Trophoblast cell (in vitro differentiated cells and primary cell): ENCODE measurements at regions not wholly inside any gene's neighbourhood (a gene's known extent, or its start where the extent isn't known, plus 50 kb on each side); places are given as distances from the start of the nearest gene placed in this dataset.

Experiments
- DNase-seq, 2 donors: peaks; one replicate each; pipeline ENCODE4 v3.0.0-alpha.2; 2016
- H2AFZ ChIP-seq: 2 replicates; pipeline ENCODE4 v1.6.1; 2013; ENCODE audit warnings: low read length, moderate library complexity, mild to moderate bottlenecking; ENCODE audit not compliant: insufficient read depth, poor library complexity
- H2AK5ac ChIP-seq: 2 replicates; pipeline ENCODE4 v1.6.1; 2013; ENCODE audit warnings: mild to moderate bottlenecking, low read length
- H2BK120ac ChIP-seq: 2 replicates; pipeline ENCODE4 v1.6.1; 2013; ENCODE audit warnings: low read length, mild to moderate bottlenecking, moderate library complexity; ENCODE audit not compliant: insufficient read depth, poor library complexity
- H2BK12ac ChIP-seq: 2 replicates; pipeline ENCODE4 v1.6.1; 2013; ENCODE audit warnings: mild to moderate bottlenecking, low read length, moderate library complexity
- H2BK5ac ChIP-seq: 2 replicates; pipeline ENCODE4 v1.6.1; 2013; ENCODE audit warnings: low read length, low read depth, moderate library complexity, mild to moderate bottlenecking; ENCODE audit not compliant: poor library complexity
- H3K14ac ChIP-seq: 2 replicates; pipeline ENCODE4 v1.6.1; 2013; ENCODE audit warnings: mild to moderate bottlenecking, low read length
- H3K18ac ChIP-seq: 2 replicates; pipeline ENCODE4 v1.6.1; 2013; ENCODE audit warnings: mild to moderate bottlenecking, low read length
- H3K23ac ChIP-seq: 2 replicates; pipeline ENCODE4 v1.6.1; 2013; ENCODE audit warnings: low read length
- H3K27ac ChIP-seq: 2 replicates; pipeline ENCODE4 v1.5.1; 2013; ENCODE audit warnings: low read depth, mild to moderate bottlenecking, inconsistent platforms, low read length, moderate library complexity
- H3K27me3 ChIP-seq: 2 replicates; pipeline ENCODE4 v1.6.1; 2013; ENCODE audit warnings: inconsistent platforms, mild to moderate bottlenecking, low read length, moderate library complexity; ENCODE audit not compliant: insufficient read depth
- H3K36me3 ChIP-seq, 2 experiments: 1 replicate in 1 of 2; 2 replicates in 1 of 2; pipeline ENCODE4 v1.6.1; 2013; ENCODE audit warnings: low read length in 2 of 2, mild to moderate bottlenecking in 2 of 2, moderate library complexity in 1 of 2; ENCODE audit not compliant: insufficient read depth in 2 of 2, control insufficient read depth in 1 of 2
- H3K4ac ChIP-seq: 2 replicates; pipeline ENCODE4 v1.6.1; 2013; ENCODE audit warnings: low read depth, mild to moderate bottlenecking, low read length, moderate library complexity
- H3K4me1 ChIP-seq, 2 experiments: 1 replicate in 1 of 2; 2 replicates in 1 of 2; pipeline ENCODE4 v1.6.1; 2013; ENCODE audit warnings: low read length in 2 of 2, mild to moderate bottlenecking in 2 of 2, moderate library complexity in 1 of 2; ENCODE audit not compliant: insufficient read depth in 2 of 2, control insufficient read depth in 1 of 2
- H3K4me2 ChIP-seq: 2 replicates; pipeline ENCODE4 v1.6.1; 2013; ENCODE audit warnings: inconsistent platforms, mild to moderate bottlenecking, low read length, moderate library complexity
- H3K4me3 ChIP-seq: 2 replicates; pipeline ENCODE4 v1.5.1; 2013; ENCODE audit warnings: mild to moderate bottlenecking, low read depth, low read length, inconsistent platforms
- H3K79me1 ChIP-seq: one replicate; pipeline ENCODE4 v1.6.1; 2013; ENCODE audit warnings: low read length
- H3K79me2 ChIP-seq: 2 replicates; pipeline ENCODE4 v1.6.1; 2013; ENCODE audit warnings: low read length, mild to moderate bottlenecking; ENCODE audit not compliant: control insufficient read depth, insufficient read depth, poor library complexity
- H3K9ac ChIP-seq: 2 replicates; pipeline ENCODE4 v1.6.1; 2013; ENCODE audit warnings: mild to moderate bottlenecking, low read length
- H3K9me3 ChIP-seq: 2 replicates; pipeline ENCODE4 v1.6.1; 2013; ENCODE audit warnings: low read depth, mild to moderate bottlenecking, control low read depth, inconsistent platforms, low read length; ENCODE audit not compliant: insufficient read depth
- H4K12ac ChIP-seq: 2 replicates; pipeline ENCODE4 v1.6.1; 2013; ENCODE audit warnings: low read depth, mild to moderate bottlenecking, low read length, moderate library complexity
- H4K8ac ChIP-seq: 2 replicates; pipeline ENCODE4 v1.6.1; 2013; ENCODE audit warnings: low read depth, mild to moderate bottlenecking, low read length, moderate library complexity
- H4K91ac ChIP-seq: one replicate; pipeline ENCODE4 v1.6.1; 2013; ENCODE audit warnings: low read depth, mild to moderate bottlenecking, low read length, moderate library complexity
- WGBS: extraction: QIAGEN DNeasy Blood & Tissue Kit; methylation state at CpG from one replicate; pipeline ENCODE4 v1.1.7; 2013; ENCODE audit warnings: missing lambda C conversion rate; ENCODE audit not compliant: insufficient read length, insufficient coverage; ENCODE audit errors: extremely low coverage; 5-methylcytosine and 5-hydroxymethylcytosine counted together

DNA sequence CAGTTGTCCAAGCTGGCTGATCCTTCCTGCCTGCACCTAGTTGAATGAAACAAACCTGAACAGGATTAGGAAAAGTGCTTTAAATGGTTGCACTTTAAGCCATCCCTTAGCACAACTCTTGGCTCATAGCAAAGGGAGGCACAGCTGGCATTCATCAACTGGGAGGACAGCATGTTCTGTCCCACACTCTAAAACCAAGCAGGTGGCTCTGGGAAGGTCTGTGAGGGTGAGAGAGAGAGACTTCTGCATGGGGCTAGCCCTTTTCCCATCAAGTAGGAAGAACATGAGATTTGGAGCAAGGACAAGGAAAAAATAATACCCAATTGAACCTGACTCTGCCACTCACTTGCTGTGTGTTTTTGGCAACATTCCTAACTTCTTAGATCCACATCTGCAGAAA, 140.9 kb upstream of the CCL2 start:
- H3K36me3 ChIP-seq = no peaks in the 10 kb centered on the region
- H4K8ac ChIP-seq = no peak overlapping the region

DNA sequence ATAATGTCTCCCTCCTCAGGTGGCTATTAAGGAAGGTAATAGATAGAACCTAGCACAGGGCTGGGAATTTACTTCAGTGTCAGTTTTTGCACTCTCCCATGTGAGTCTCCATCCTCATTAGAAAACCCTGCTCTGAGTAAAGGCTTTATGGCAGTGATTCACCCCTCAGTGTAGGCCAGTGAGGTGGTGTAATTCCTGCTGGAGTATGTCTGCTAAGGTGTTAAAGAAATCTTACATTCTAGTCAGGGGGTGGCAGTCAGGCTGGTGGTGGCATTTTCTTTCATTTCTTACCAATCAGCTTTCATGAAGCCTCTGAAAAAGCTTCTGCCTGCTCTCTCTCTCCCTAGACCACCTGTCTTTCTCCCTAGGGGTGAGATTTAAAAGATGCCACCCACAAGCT, 138.8 kb upstream of the CCL2 start:
- H3K9me3 ChIP-seq = no peaks in the 10 kb centered on the region

More for the DNA sequence above, 140.9 kb upstream of the CCL2 start:
- no peak overlapping the region for H3K4ac ChIP-seq
- H2BK5ac ChIP-seq = no peak overlapping the region
- no peak overlapping the region for H3K23ac ChIP-seq
- no peaks in the 10 kb centered on the region for H3K79me1 ChIP-seq
- H3K27ac ChIP-seq = no peak overlapping the region
- no peaks in the 10 kb centered on the region for H3K27me3 ChIP-seq
- no peak for DNase-seq
- H3K18ac ChIP-seq = no peak overlapping the region
- no peaks in the 10 kb centered on the region for H3K9me3 ChIP-seq
- no peak overlapping the region for H3K4me2 ChIP-seq
- H2AFZ ChIP-seq = no peak overlapping the region
- no peak overlapping the region for H2BK120ac ChIP-seq
- no peaks in the 10 kb centered on the region for H3K79me2 ChIP-seq
- no peak overlapping the region for H4K91ac ChIP-seq
- no peak overlapping the region for H3K9ac ChIP-seq
- no peak overlapping the region for H3K4me3 ChIP-seq
- H2AK5ac ChIP-seq = no peak overlapping the region
- no peak overlapping the region for H3K14ac ChIP-seq
- H3K4me1 ChIP-seq = no peaks in the 10 kb centered on the region
- no peak overlapping the region for H4K12ac ChIP-seq
- H2BK12ac ChIP-seq = no peak overlapping the region

DNA sequence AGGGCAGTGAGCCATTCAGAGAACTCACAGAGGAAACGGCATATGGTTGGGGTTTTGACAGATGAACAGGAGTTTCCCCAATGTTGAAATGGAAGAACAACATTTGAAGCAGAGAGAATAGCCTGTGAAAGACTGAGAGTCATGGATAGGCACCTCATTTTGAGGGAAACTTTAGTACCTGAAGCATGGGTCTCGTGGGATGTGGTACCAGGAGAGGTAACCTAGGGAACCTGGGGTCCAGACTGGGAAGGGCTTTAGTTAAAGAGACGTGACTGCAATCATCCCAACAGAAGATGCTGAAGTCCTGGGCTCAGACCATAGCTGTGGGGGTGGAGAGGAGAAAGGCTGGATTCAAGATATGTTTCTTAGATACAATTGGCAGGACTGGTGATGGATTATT, 137.8 kb upstream of the CCL2 start:
- WGBS = no CpG with 5 or more reads among the region's 3 CpGs
- H2AFZ ChIP-seq = no peak overlapping the region
- no peak overlapping the region for H4K8ac ChIP-seq
- H3K9me3 ChIP-seq = no peaks in the 10 kb centered on the region
- no peak overlapping the region for H2AK5ac ChIP-seq
- no peaks in the 10 kb centered on the region for H3K4me1 ChIP-seq
- no peak overlapping the region for H3K14ac ChIP-seq
- H3K79me1 ChIP-seq = no peaks in the 10 kb centered on the region
- no peak overlapping the region for H2BK5ac ChIP-seq
- no peak overlapping the region for H3K27ac ChIP-seq
- H3K23ac ChIP-seq = no peak overlapping the region
- no peak overlapping the region for H3K4me2 ChIP-seq
- H4K91ac ChIP-seq = no peak overlapping the region
- no peaks in the 10 kb centered on the region for H3K79me2 ChIP-seq
- no peak overlapping the region for H3K4ac ChIP-seq
- no peaks in the 10 kb centered on the region for H3K36me3 ChIP-seq
- H3K27me3 ChIP-seq = no peaks in the 10 kb centered on the region
- no peak overlapping the region for H2BK120ac ChIP-seq
- H4K12ac ChIP-seq = no peak overlapping the region
- no peak for DNase-seq
- H3K18ac ChIP-seq = no peak overlapping the region
- no peak overlapping the region for H3K9ac ChIP-seq
- no peak overlapping the region for H2BK12ac ChIP-seq
- H3K4me3 ChIP-seq = no peak overlapping the region

More for the DNA sequence above, 138.8 kb upstream of the CCL2 start:
- H3K18ac ChIP-seq = no peak overlapping the region
- H2BK120ac ChIP-seq = no peak overlapping the region
- H3K14ac ChIP-seq = no peak overlapping the region
- no peak overlapping the region for H3K4ac ChIP-seq
- H3K9ac ChIP-seq = no peak overlapping the region
- no peak overlapping the region for H4K8ac ChIP-seq
- H2AFZ ChIP-seq = no peak overlapping the region
- H3K4me3 ChIP-seq = no peak overlapping the region
- H3K36me3 ChIP-seq = no peaks in the 10 kb centered on the region
- no peak overlapping the region for H4K12ac ChIP-seq
- H2BK12ac ChIP-seq = no peak overlapping the region
- no peak overlapping the region for H3K27ac ChIP-seq
- no peaks in the 10 kb centered on the region for H3K4me1 ChIP-seq
- H3K4me2 ChIP-seq = no peak overlapping the region
- H3K79me1 ChIP-seq = no peaks in the 10 kb centered on the region
- no peak overlapping the region for H2BK5ac ChIP-seq
- H4K91ac ChIP-seq = no peak overlapping the region
- no peak for DNase-seq
- no peaks in the 10 kb centered on the region for H3K79me2 ChIP-seq
- H3K23ac ChIP-seq = no peak overlapping the region
- H3K27me3 ChIP-seq = no peaks in the 10 kb centered on the region
- H2AK5ac ChIP-seq = no peak overlapping the region

DNA sequence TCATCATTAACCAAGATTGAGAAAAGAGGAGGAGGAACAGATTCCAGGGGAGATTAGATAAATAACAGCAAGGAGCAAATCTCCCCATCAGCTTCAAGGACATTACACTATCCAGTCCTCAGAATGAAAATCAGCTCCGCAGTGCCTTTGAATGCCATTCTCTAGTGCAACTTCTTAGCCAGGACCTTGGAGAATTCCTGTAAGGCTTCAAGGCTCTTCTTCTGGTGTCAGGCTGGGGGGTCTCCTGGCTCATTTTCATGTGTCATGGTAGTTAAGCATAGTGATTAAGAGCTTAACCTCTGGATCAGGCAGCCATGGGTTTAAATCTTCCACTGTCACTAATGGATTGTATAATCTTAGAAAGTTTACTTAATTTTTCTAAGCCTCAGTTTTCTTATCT, 137.3 kb upstream of the CCL2 start:
- Histone ChIP-seq H3K9me3 (no peaks in the 10 kb centered on the region), H3K14ac (no peak overlapping the region), H2AFZ (no peak overlapping the region), H3K4me2 (no peak overlapping the region), H3K4ac (no peak overlapping the region), H3K23ac (no peak overlapping the region), H3K27ac (no peak overlapping the region), H3K79me1 (no peaks in the 10 kb centered on the region), H3K18ac (no peak overlapping the region), H3K4me3 (no peak overlapping the region), H4K12ac (no peak overlapping the region), H4K8ac (no peak overlapping the region), H2BK120ac (no peak overlapping the region), H3K9ac (no peak overlapping the region), H2BK5ac (no peak overlapping the region), H3K27me3 (no peaks in the 10 kb centered on the region), H3K79me2 (no peaks in the 10 kb centered on the region), H2AK5ac (no peak overlapping the region), H3K4me1 (no peaks in the 10 kb centered on the region), H3K36me3 (no peaks in the 10 kb centered on the region), H4K91ac (no peak overlapping the region), H2BK12ac (no peak overlapping the region)
- no peak for DNase-seq
- no CpG with 5 or more reads among the region's 1 CpG for WGBS

DNA sequence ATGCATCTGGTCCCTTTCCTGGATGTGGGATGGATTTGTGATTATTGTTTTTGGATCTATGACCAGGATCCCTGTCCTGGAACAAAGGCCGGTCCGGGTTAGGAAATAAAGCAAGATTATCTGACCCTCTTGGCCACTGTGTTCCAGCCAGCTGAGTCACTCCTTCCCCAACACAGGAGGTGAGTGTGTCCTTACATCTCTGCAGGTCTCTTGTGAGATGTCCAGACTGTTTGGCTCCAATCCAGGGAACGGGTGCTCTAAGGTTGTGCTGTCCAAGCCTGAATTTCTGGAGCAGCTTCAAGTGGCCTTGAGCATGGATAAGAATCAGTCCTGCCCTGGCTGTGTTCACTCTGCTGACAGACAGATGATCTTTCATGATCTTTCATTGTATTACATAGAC, 136.5 kb upstream of the CCL2 start:
- H2BK5ac ChIP-seq = no peak overlapping the region
- H3K4ac ChIP-seq = no peak overlapping the region
- H3K4me3 ChIP-seq = no peak overlapping the region
- H4K91ac ChIP-seq = no peak overlapping the region
- no peak overlapping the region for H4K8ac ChIP-seq
- no peaks in the 10 kb centered on the region for H3K79me2 ChIP-seq
- H3K4me1 ChIP-seq = no peaks in the 10 kb centered on the region
- no peak overlapping the region for H3K23ac ChIP-seq
- no peak overlapping the region for H3K27ac ChIP-seq
- DNase-seq = no peak
- no peak overlapping the region for H2AK5ac ChIP-seq
- H3K9ac ChIP-seq = no peak overlapping the region
- H2AFZ ChIP-seq = no peak overlapping the region
- no peak overlapping the region for H3K14ac ChIP-seq
- no peak overlapping the region for H2BK12ac ChIP-seq
- no peak overlapping the region for H3K18ac ChIP-seq
- no CpG with 5 or more reads among the region's 3 CpGs for WGBS
- H4K12ac ChIP-seq = no peak overlapping the region
- no peak overlapping the region for H2BK120ac ChIP-seq
- no peaks in the 10 kb centered on the region for H3K27me3 ChIP-seq
- H3K9me3 ChIP-seq = no peaks in the 10 kb centered on the region
- H3K4me2 ChIP-seq = no peak overlapping the region
- H3K79me1 ChIP-seq = no peaks in the 10 kb centered on the region
- no peaks in the 10 kb centered on the region for H3K36me3 ChIP-seq
